ENCODE measurements at regions not wholly inside any gene's neighbourhood (a gene's known extent, or its start where the extent isn't known, plus 50 kb on each side); places are given as distances from the start of the nearest gene placed in this dataset.

DNA sequence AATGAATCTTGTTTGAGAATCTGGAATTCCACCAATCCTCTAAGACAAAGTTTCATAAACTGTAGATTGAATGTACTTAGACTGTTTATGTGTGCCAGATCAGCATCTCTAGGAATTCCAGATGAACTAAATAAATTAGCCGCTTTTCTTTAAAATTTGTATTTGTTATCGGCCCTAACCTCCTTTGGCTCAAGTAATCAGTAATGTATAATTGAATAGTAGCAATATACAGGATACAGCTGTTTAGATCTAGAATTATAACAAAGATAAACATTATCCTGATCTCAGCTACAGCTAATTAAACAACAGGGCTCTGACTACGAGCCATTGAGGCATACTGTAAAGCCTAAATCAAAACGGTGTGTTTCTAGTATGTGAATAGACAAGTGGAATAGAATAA, 120.3 kb downstream of the CYB561 start:
- H3K4me3 ChIP-seq (ENCODE audit: insufficient read depth, low read length, poor library complexity, severe bottlenecking): no peak overlapping the region
- H3F3A ChIP-seq (ENCODE audit: insufficient read depth): no peaks in the 10 kb centered on the region
- no peaks in the 10 kb centered on the region for H4K20me1 ChIP-seq (ENCODE audit: low read depth, low read length)
- H3K27ac ChIP-seq (ENCODE audit: low read depth, low read length): no peak overlapping the region
- H3K36me3 ChIP-seq (ENCODE audit: low read length): no peaks in the 10 kb centered on the region
- TF ChIP-seq EZH2phosphoT487 (conservative IDR thresholded peaks at IDR 0.05; ENCODE audit: low read length): no peak
- TF ChIP-seq, protein P1, sequence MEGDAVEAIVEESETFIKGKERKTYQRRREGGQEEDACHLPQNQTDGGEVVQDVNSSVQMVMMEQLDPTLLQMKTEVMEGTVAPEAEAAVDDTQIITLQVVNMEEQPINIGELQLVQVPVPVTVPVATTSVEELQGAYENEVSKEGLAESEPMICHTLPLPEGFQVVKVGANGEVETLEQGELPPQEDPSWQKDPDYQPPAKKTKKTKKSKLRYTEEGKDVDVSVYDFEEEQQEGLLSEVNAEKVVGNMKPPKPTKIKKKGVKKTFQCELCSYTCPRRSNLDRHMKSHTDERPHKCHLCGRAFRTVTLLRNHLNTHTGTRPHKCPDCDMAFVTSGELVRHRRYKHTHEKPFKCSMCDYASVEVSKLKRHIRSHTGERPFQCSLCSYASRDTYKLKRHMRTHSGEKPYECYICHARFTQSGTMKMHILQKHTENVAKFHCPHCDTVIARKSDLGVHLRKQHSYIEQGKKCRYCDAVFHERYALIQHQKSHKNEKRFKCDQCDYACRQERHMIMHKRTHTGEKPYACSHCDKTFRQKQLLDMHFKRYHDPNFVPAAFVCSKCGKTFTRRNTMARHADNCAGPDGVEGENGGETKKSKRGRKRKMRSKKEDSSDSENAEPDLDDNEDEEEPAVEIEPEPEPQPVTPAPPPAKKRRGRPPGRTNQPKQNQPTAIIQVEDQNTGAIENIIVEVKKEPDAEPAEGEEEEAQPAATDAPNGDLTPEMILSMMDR (IDR thresholded peaks at IDR 0.05; ENCODE audit: insufficient read depth, low read length, poor library complexity, severe bottlenecking): no peak
- no peaks in the 10 kb centered on the region for H3K9me2 ChIP-seq (replicated peaks; ENCODE audit: insufficient read depth, low read length)
- H3K79me2 ChIP-seq (ENCODE audit: insufficient read depth, low read length): no peaks in the 10 kb centered on the region
- no peak overlapping the region for H3K9ac ChIP-seq (ENCODE audit: low read length)
- H3K4me2 ChIP-seq (ENCODE audit: low read depth, low read length, poor library complexity, severe bottlenecking): no peak overlapping the region
- no peaks in the 10 kb centered on the region for H3K27me3 ChIP-seq (ENCODE audit: low read length)
- H2AFZ ChIP-seq (ENCODE audit: low read depth, low read length, severe bottlenecking): no peak overlapping the region
- H3K9me3 ChIP-seq (ENCODE audit: insufficient read depth, low read length): no peaks in the 10 kb centered on the region

- Histone ChIP-seq H4K20me1 (ENCODE audit: low read depth, low read length) (no peaks in the 10 kb centered on the region), H3K36me3 (ENCODE audit: low read length) (no peaks in the 10 kb centered on the region), H2AFZ (ENCODE audit: low read depth, low read length, severe bottlenecking) (no peak overlapping the region), H3K27ac (ENCODE audit: low read depth, low read length) (no peak overlapping the region), H3K4me2 (ENCODE audit: low read depth, low read length, poor library complexity, severe bottlenecking) (no peak overlapping the region), H3K79me2 (ENCODE audit: insufficient read depth, low read length) (no peaks in the 10 kb centered on the region), H3K27me3 (ENCODE audit: low read length) (no peaks in the 10 kb centered on the region), H3K4me3 (ENCODE audit: insufficient read depth, low read length, poor library complexity, severe bottlenecking) (no peak overlapping the region), H3K9me2 (replicated peaks; ENCODE audit: insufficient read depth, low read length) (no peaks in the 10 kb centered on the region), H3F3A (ENCODE audit: insufficient read depth) (no peaks in the 10 kb centered on the region), H3K9me3 (ENCODE audit: insufficient read depth, low read length) (no peaks in the 10 kb centered on the region), H3K9ac (ENCODE audit: low read length) (no peak overlapping the region)
- no peak for TF ChIP-seq EZH2phosphoT487 (conservative IDR thresholded peaks at IDR 0.05; ENCODE audit: low read length)
- TF ChIP-seq, protein P1 (IDR thresholded peaks at IDR 0.05; ENCODE audit: insufficient read depth, low read length, poor library complexity, severe bottlenecking): no peak
Observed at GRCh38 chr17:63329876-63330275, 116.2 kb downstream of the CYB561 start.

GRCh38 chr17:63331301-63332061, 114.6 kb downstream of the CYB561 start:
- Histone ChIP-seq H3K4me3 (ENCODE audit: insufficient read depth, low read length, poor library complexity, severe bottlenecking) (no peak overlapping the region), H3K79me2 (ENCODE audit: insufficient read depth, low read length) (no peaks in the 10 kb centered on the region), H3K27me3 (ENCODE audit: low read length) (no peaks in the 10 kb centered on the region), H3K9me2 (replicated peaks; ENCODE audit: insufficient read depth, low read length) (no peaks in the 10 kb centered on the region), H4K20me1 (ENCODE audit: low read depth, low read length) (no peaks in the 10 kb centered on the region), H3K27ac (ENCODE audit: low read depth, low read length) (no peak overlapping the region), H3K36me3 (ENCODE audit: low read length) (no peaks in the 10 kb centered on the region), H3F3A (ENCODE audit: insufficient read depth) (no peaks in the 10 kb centered on the region), H3K9me3 (ENCODE audit: insufficient read depth, low read length) (no peaks in the 10 kb centered on the region), H3K9ac (ENCODE audit: low read length) (no peak overlapping the region), H2AFZ (ENCODE audit: low read depth, low read length, severe bottlenecking) (no peak overlapping the region), H3K4me2 (ENCODE audit: low read depth, low read length, poor library complexity, severe bottlenecking) (no peak overlapping the region)
- TF ChIP-seq, protein P1 (IDR thresholded peaks at IDR 0.05; ENCODE audit: insufficient read depth, low read length, poor library complexity, severe bottlenecking): no peak
- no peak for TF ChIP-seq EZH2phosphoT487 (conservative IDR thresholded peaks at IDR 0.05; ENCODE audit: low read length)
